Hepatocyte (in vitro differentiated cells): ENCODE measurements at regions not wholly inside any gene's neighbourhood (a gene's known extent, or its start where the extent isn't known, plus 50 kb on each side); places are given as distances from the start of the nearest gene placed in this dataset.

Source experiments
- DNase-seq: peaks from one replicate; pipeline ENCODE4 v3.0.0-alpha.2; 2016; ENCODE audit warnings: low spot score
- H2AFZ ChIP-seq: fragments of 200-600 bp; sonication (generic); 2 replicates; pipeline ENCODE4 v1.6.0; 2016; ENCODE audit warnings: antibody characterized with exemption, mild to moderate bottlenecking
- H3K27ac ChIP-seq: fragments of 200-600 bp; sonication (generic); 2 replicates; pipeline ENCODE4 v1.5.1; 2016; ENCODE audit warnings: mild to moderate bottlenecking
- H3K27me3 ChIP-seq: fragments of 200-600 bp; sonication (generic); 2 replicates; pipeline ENCODE4 v1.6.1; 2016
- H3K36me3 ChIP-seq: fragments of 200-600 bp; sonication (generic); replicated peaks from 2 replicates; pipeline ENCODE4 v1.5.1; 2016; ENCODE audit warnings: low read depth; ENCODE audit not compliant: insufficient read depth
- H3K4me1 ChIP-seq: fragments of 200-600 bp; sonication (generic); 2 replicates; pipeline ENCODE4 v1.5.1; 2016; ENCODE audit warnings: mild to moderate bottlenecking, moderate library complexity; ENCODE audit not compliant: insufficient read depth
- H3K4me2 ChIP-seq: fragments of 200-600 bp; sonication (generic); 2 replicates; pipeline ENCODE4 v1.6.0; 2016
- H3K4me3 ChIP-seq: fragments of 200-600 bp; sonication (generic); 2 replicates; pipeline ENCODE4 v1.5.1; 2016; ENCODE audit warnings: mild to moderate bottlenecking
- H3K79me2 ChIP-seq: fragments of 200-600 bp; sonication (generic); 2 replicates; pipeline ENCODE4 v1.6.0; 2017; ENCODE audit warnings: mild to moderate bottlenecking
- H3K9me2 ChIP-seq: fragments of 200-600 bp; sonication (generic); replicated peaks from 2 replicates; pipeline ENCODE4 v1.6.0; 2017; ENCODE audit warnings: mild to moderate bottlenecking; ENCODE audit not compliant: insufficient read depth
- H3K9me3 ChIP-seq: fragments of 200-600 bp; sonication (generic); 2 replicates; pipeline ENCODE4 v1.5.1; 2016; ENCODE audit warnings: low read depth, mild to moderate bottlenecking
- H4K20me1 ChIP-seq: fragments of 200-600 bp; sonication (generic); 2 replicates; pipeline ENCODE4 v1.6.0; 2016; ENCODE audit warnings: mild to moderate bottlenecking; ENCODE audit not compliant: insufficient read depth, poor library complexity, severe bottlenecking
- CTCF ChIP-seq: fragments of 200-600 bp; sonication (generic); IDR thresholded peaks from 2 replicates; pipeline ENCODE4 v1.5.1; 2016; ENCODE audit warnings: antibody characterized with exemption, mild to moderate bottlenecking; ENCODE audit not compliant: poor library complexity
- EZH2 ChIP-seq: fragments of 200-600 bp; sonication (generic); IDR thresholded peaks from 2 replicates; pipeline ENCODE4 v1.6.1; 2016; ENCODE audit warnings: antibody characterized with exemption, mild to moderate bottlenecking, borderline replicate concordance
- EZH2phosphoT487 ChIP-seq: fragments of 200-600 bp; sonication (generic); IDR thresholded peaks from one replicate; pipeline ENCODE4 v1.6.1; 2018; ENCODE audit warnings: antibody characterized with exemption, mild to moderate bottlenecking, low read depth, moderate library complexity; ENCODE audit not compliant: unreplicated experiment, severe bottlenecking
- WGBS: methylation state at CpG from one replicate; pipeline ENCODE4 v1.1.6; 2016; ENCODE audit warnings: low lambda C conversion rate; ENCODE audit errors: missing lambda C conversion rate; 5-methylcytosine and 5-hydroxymethylcytosine counted together

- Histone ChIP-seq H3K4me3 (no peak overlapping the region), H3K79me2 (no peaks in the 10 kb centered on the region), H3K27ac (no peak overlapping the region), H3K4me2 (no peak overlapping the region), H3K27me3 (no peaks in the 10 kb centered on the region), H3K9me2 (no peaks in the 10 kb centered on the region), H3K36me3 (no peaks in the 10 kb centered on the region), H4K20me1 (no peaks in the 10 kb centered on the region), H3K9me3 (no peaks in the 10 kb centered on the region), H2AFZ (no peak overlapping the region), H3K4me1 (no peaks in the 10 kb centered on the region)
- no peak for DNase-seq
- 74% methylated on average over 5 of the region's 5 CpGs for WGBS
- no peak for TF ChIP-seq EZH2phosphoT487
- no peak for TF ChIP-seq CTCF
- TF ChIP-seq EZH2: no peak
These were observed 1802.4 kb downstream of the MRPL39 start for GRCh38 chr21:23804866-23805265.

GRCh38 chr21:23801292-23801691, 1806.0 kb downstream of the MRPL39 start:
- no peaks in the 10 kb centered on the region for H3K4me1 ChIP-seq
- H3K79me2 ChIP-seq: no peaks in the 10 kb centered on the region
- H3K27ac ChIP-seq: no peak overlapping the region
- WGBS: 71% methylated on average over 6 of the region's 6 CpGs
- no peaks in the 10 kb centered on the region for H3K36me3 ChIP-seq
- no peaks in the 10 kb centered on the region for H3K9me2 ChIP-seq
- no peaks in the 10 kb centered on the region for H3K9me3 ChIP-seq
- no peak overlapping the region for H3K4me2 ChIP-seq
- H2AFZ ChIP-seq: no peak overlapping the region
- no peak for DNase-seq
- no peak for TF ChIP-seq CTCF
- TF ChIP-seq EZH2phosphoT487: no peak
- no peak for TF ChIP-seq EZH2
- H3K4me3 ChIP-seq: no peak overlapping the region
- no peaks in the 10 kb centered on the region for H4K20me1 ChIP-seq
- H3K27me3 ChIP-seq: no peaks in the 10 kb centered on the region

- no peak for DNase-seq
- 75% methylated on average over 5 of the region's 5 CpGs for whole genome bisulfite sequencing
- TF ChIP-seq EZH2 (no peak), EZH2phosphoT487 (no peak), CTCF (no peak)
These were observed 1807.9 kb downstream of the MRPL39 start for GRCh38 chr21:23799376-23799775.

DNA sequence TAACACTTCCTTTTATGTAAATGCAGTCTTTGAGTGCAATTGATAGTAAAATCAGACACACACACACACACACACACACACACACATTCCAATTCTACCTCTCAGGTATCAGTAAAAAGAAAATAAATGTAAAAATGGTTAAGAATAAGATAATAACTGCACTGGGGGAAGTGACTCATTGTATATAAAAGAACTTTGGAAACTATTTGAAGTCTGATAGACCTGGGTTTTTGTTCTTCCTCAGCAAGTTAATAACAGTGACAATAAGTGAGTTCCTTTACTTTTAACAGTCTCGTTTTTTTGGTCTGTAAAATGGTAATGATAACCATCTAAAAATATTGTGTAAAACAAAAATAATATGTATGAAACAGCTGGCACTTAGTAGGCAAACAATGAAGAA, 1815.0 kb downstream of the MRPL39 start:
- H3K27ac ChIP-seq: no peak overlapping the region
- no peaks in the 10 kb centered on the region for H3K9me3 ChIP-seq
- no peak overlapping the region for H2AFZ ChIP-seq
- TF ChIP-seq EZH2phosphoT487: no peak
- no peak overlapping the region for H3K4me2 ChIP-seq
- 23% methylated on average over 1 of the region's 1 CpG for WGBS
- H3K9me2 ChIP-seq: no peaks in the 10 kb centered on the region
- no peaks in the 10 kb centered on the region for H3K36me3 ChIP-seq
- no peak overlapping the region for H3K4me3 ChIP-seq
- no peaks in the 10 kb centered on the region for H4K20me1 ChIP-seq
- H3K4me1 ChIP-seq: no peaks in the 10 kb centered on the region
- H3K27me3 ChIP-seq: no peaks in the 10 kb centered on the region
- H3K79me2 ChIP-seq: no peaks in the 10 kb centered on the region
- no peak for DNase-seq

More at GRCh38 chr21:23799376-23799775, 1807.9 kb downstream of the MRPL39 start:
- no peaks in the 10 kb centered on the region for H4K20me1 ChIP-seq
- H2AFZ ChIP-seq: no peak overlapping the region
- H3K27me3 ChIP-seq: no peaks in the 10 kb centered on the region
- no peaks in the 10 kb centered on the region for H3K9me2 ChIP-seq
- H3K9me3 ChIP-seq: no peaks in the 10 kb centered on the region
- no peak overlapping the region for H3K4me2 ChIP-seq
- H3K4me1 ChIP-seq: no peaks in the 10 kb centered on the region
- H3K79me2 ChIP-seq: no peaks in the 10 kb centered on the region
- H3K4me3 ChIP-seq: no peak overlapping the region
- no peak overlapping the region for H3K27ac ChIP-seq
- no peaks in the 10 kb centered on the region for H3K36me3 ChIP-seq
